Gastroesophageal sphincter (tissue), 3 donors: ENCODE measurements at regions not wholly inside any gene's neighbourhood (a gene's known extent, or its start where the extent isn't known, plus 50 kb on each side); places are given as distances from the start of the nearest gene placed in this dataset.

ENCODE experiments used
- CTCF ChIP-seq, 4 experiments: fragments of 200-600 bp in 2 of 4; fragments of 450-650 bp in 2 of 4; sonication (generic) in 1 of 4; IDR thresholded peaks; one replicate each; pipeline ENCODE4 v1.5.1; 2017 to 2019; ENCODE audit warnings: antibody characterized with exemption in 4 of 4, mild to moderate bottlenecking in 2 of 4, moderate library complexity in 2 of 4
- POLR2AphosphoS5 ChIP-seq: sonication (generic); formaldehyde crosslinking; IDR thresholded peaks from one replicate; pipeline ENCODE4 v1.6.1; 2017; ENCODE audit warnings: antibody characterized with exemption

GRCh38 chr10:107548301-107548700, 383.8 kb upstream of the SORCS1 start:
- TF ChIP-seq CTCF (IDR thresholded peaks at IDR 0.05) (no peak), POLR2AphosphoS5 (no peak)
